Breast epithelium (tissue), 4 donors: ENCODE measurements at regions not wholly inside any gene's neighbourhood (a gene's known extent, or its start where the extent isn't known, plus 50 kb on each side); places are given as distances from the start of the nearest gene placed in this dataset.

ENCODE experiments used
- DNase-seq, 2 donors: peaks; one replicate each; pipeline ENCODE4 v3.0.0-alpha.2; 2019; ENCODE audit warnings: low spot score in 2 of 2
- H3K27ac ChIP-seq, 2 donors: fragments of 200-600 bp; sonication (generic) in 1 of 2; one replicate each; pipeline ENCODE4 v1.5.1; 2016 to 2019; ENCODE audit warnings: mild to moderate bottlenecking in 1 of 2
- H3K27me3 ChIP-seq, 2 donors: fragments of 200-600 bp; sonication (generic) in 1 of 2; one replicate each; pipeline versions ENCODE4 v1.5.1 to v1.6.0; 2017 to 2019; ENCODE audit warnings: control low read depth in 1 of 2, mild to moderate bottlenecking in 1 of 2
- H3K36me3 ChIP-seq: fragments of 200-600 bp; one replicate; pipeline ENCODE4 v1.5.1; 2019
- H3K4me1 ChIP-seq, 2 donors: fragments of 200-600 bp; sonication (generic); one replicate each; pipeline ENCODE4 v1.5.1; 2016 to 2019; ENCODE audit warnings: control low read depth in 1 of 2
- H3K4me3 ChIP-seq, 3 donors: fragments of 200-600 bp; sonication (generic); 1 replicate in 2 of 3; 2 replicates in 1 of 3; pipeline ENCODE4 v1.5.1; 2016 to 2019; ENCODE audit warnings: mild to moderate bottlenecking in 3 of 3, moderate library complexity in 2 of 3
- H3K9me3 ChIP-seq, 2 donors: fragments of 200-600 bp; sonication (generic) in 1 of 2; one replicate each; pipeline ENCODE4 v1.5.1; 2016 to 2019; ENCODE audit warnings: control low read depth in 1 of 2
- CTCF ChIP-seq, 3 donors: fragments of 450-650 bp; IDR thresholded peaks; one replicate each; pipeline ENCODE4 v1.5.1; 2016 to 2017; ENCODE audit warnings: antibody characterized with exemption in 3 of 3, mild to moderate bottlenecking in 3 of 3, moderate library complexity in 3 of 3
- POLR2A ChIP-seq: fragments of 450-650 bp; IDR thresholded peaks from one replicate; pipeline ENCODE4 v1.6.1; 2016; ENCODE audit warnings: antibody characterized with exemption, mild to moderate bottlenecking, moderate library complexity
- POLR2AphosphoS5 ChIP-seq, 3 donors: sonication (generic); formaldehyde crosslinking; IDR thresholded peaks; one replicate each; pipeline ENCODE4 v1.6.1; 2017; ENCODE audit warnings: antibody characterized with exemption in 3 of 3
- intact Hi-C: fragments of 100-400 bp; cut with DNase I; formaldehyde crosslinking; loops from one replicate; pipeline ENCODE4 v1.15.1; 2023; ENCODE audit warnings: low total_unique reads

DNA sequence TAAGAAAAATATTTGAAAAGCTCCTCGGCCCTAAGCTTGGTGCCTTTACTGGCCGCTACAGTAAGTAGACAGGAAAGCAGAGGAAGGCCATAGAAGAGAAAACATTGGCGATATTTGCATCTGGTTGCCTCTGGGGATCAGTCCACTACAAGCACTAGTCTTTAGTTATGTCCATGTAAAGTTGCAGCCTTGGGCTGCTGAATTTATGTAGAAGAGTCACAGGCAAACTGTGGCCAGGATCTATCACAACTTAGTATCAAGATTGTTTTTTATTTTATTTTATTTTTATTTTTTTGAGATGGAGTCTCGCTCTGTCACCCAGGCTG is 228.7 kb upstream of the CAMK1G start:
- no peaks in the 10 kb centered on the region for H3K9me3 ChIP-seq
- no peak for TF ChIP-seq CTCF (IDR thresholded peaks at IDR 0.05)
- TF ChIP-seq POLR2A = no peak
- TF ChIP-seq POLR2AphosphoS5 (IDR thresholded peaks at IDR 0.05) = no peak
- H3K36me3 ChIP-seq = no peaks in the 10 kb centered on the region
- H3K27me3 ChIP-seq = no peaks in the 10 kb centered on the region
- intact Hi-C loops = no loop called here
- H3K4me1 ChIP-seq = no peaks in the 10 kb centered on the region
- no peak overlapping the region for H3K4me3 ChIP-seq
- peak overlapping the region; percentile 73 to 77 for H3K27ac ChIP-seq
- DNase-seq = no peak

- DNase-seq = peak in 1 of 2 donors; percentile 38
- Histone ChIP-seq H3K4me3 (peak overlapping the region in 1 of 3 donors; percentile 16), H3K4me1 (no peaks in the 10 kb centered on the region), H3K27ac (peak overlapping the region; percentile 73 to 77), H3K36me3 (no peaks in the 10 kb centered on the region), H3K27me3 (no peaks in the 10 kb centered on the region), H3K9me3 (no peaks in the 10 kb centered on the region)
- intact Hi-C loops = no loop called here
- TF ChIP-seq POLR2A (no peak), POLR2AphosphoS5 (IDR thresholded peaks at IDR 0.05) (no peak)
Measured at GRCh38 chr1:209355415-209355814, 228.1 kb upstream of the CAMK1G start.

GRCh38 chr1:209356976-209357377 is 226.5 kb upstream of the CAMK1G start:
- H3K27me3 ChIP-seq = no peaks in the 10 kb centered on the region
- intact Hi-C loops = no loop called here
- H3K4me1 ChIP-seq = no peaks in the 10 kb centered on the region
- no peak overlapping the region for H3K4me3 ChIP-seq
- peak overlapping the region; percentile 53 to 73 for H3K27ac ChIP-seq
- no peak for DNase-seq
- no peaks in the 10 kb centered on the region for H3K9me3 ChIP-seq
- no peaks in the 10 kb centered on the region for H3K36me3 ChIP-seq
- TF ChIP-seq POLR2AphosphoS5 (IDR thresholded peaks at IDR 0.05) = no peak
- TF ChIP-seq POLR2A = no peak
- no peak for TF ChIP-seq CTCF (IDR thresholded peaks at IDR 0.05)

DNA sequence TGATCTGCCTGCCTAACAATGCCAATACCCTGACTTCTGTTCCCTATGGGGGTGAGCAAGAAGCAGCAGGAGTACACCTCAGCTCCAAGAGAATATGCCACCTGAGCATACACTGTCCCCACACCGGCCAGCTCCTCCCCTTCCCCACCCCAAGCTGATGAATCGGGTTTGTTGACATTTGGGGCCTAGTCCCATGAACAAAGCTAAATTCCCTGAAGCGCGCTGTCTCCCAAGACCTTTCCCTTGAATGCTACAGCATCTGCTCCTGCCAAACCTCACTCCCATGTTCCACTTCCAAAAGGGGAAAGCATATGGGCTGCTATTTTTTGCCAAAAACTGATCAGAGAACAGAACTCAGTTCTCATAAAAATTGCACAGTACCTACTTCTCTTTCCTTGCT is 220.4 kb upstream of the CAMK1G start:
- Histone ChIP-seq H3K36me3 (no peaks in the 10 kb centered on the region), H3K4me1 (peaks cover 4 to 5% of the 10 kb centered on the region in 2 donors), H3K27me3 (no peaks in the 10 kb centered on the region), H3K4me3 (no peak overlapping the region), H3K9me3 (no peaks in the 10 kb centered on the region), H3K27ac (peak overlapping the region; percentile 60 to 83)
- DNase-seq = no peak
- intact Hi-C loops = no loop called here
- TF ChIP-seq CTCF (IDR thresholded peaks at IDR 0.05) (no peak), POLR2A (no peak), POLR2AphosphoS5 (IDR thresholded peaks at IDR 0.05) (no peak)

- H3K4me3 ChIP-seq = no peak overlapping the region
- H3K27me3 ChIP-seq = no peaks in the 10 kb centered on the region
- no peaks in the 10 kb centered on the region for H3K9me3 ChIP-seq
- H3K27ac ChIP-seq = peak overlapping the region; percentile 74 to 83
- H3K4me1 ChIP-seq = peaks cover 4 to 5% of the 10 kb centered on the region in 2 donors
- peak in 1 of 2 donors; percentile 73 for DNase-seq
- intact Hi-C loops = no loop called here
- no peaks in the 10 kb centered on the region for H3K36me3 ChIP-seq
- TF ChIP-seq CTCF (IDR thresholded peaks at IDR 0.05) (no peak), POLR2A (no peak), POLR2AphosphoS5 (IDR thresholded peaks at IDR 0.05) (peak in 1 of 3 donors; percentile 63)
Measured at GRCh38 chr1:209364716-209365115, 218.8 kb upstream of the CAMK1G start.
